SU-DHL-6 (cell line): ENCODE measurements at regions not wholly inside any gene's neighbourhood (a gene's known extent, or its start where the extent isn't known, plus 50 kb on each side); places are given as distances from the start of the nearest gene placed in this dataset.

ENCODE experiments used
- H2AFZ ChIP-seq: fragments of 200-600 bp; sonication (generic); 2 replicates; pipeline ENCODE4 v1.6.1; 2014; ENCODE audit warnings: low read depth, mild to moderate bottlenecking, moderate library complexity, mixed read lengths, antibody characterized with exemption, low read length; ENCODE audit not compliant: severe bottlenecking
- H3F3A ChIP-seq: fragments of 200-600 bp; shearing (Covaris generic); 2 replicates; pipeline ENCODE4 v1.6.0; 2016; ENCODE audit warnings: antibody characterized with exemption, mild to moderate bottlenecking; ENCODE audit not compliant: insufficient read depth
- H3K27ac ChIP-seq: fragments of 200-600 bp; sonication (generic); 2 replicates; pipeline ENCODE4 v1.5.1; 2016; ENCODE audit warnings: low read depth, mild to moderate bottlenecking, low read length, moderate library complexity, mixed read lengths
- H3K27me3 ChIP-seq: fragments of 200-600 bp; sonication (generic), shearing (Covaris generic); 2 replicates; pipeline ENCODE4 v1.6.0; 2014; ENCODE audit warnings: mild to moderate bottlenecking, low read length
- H3K36me3 ChIP-seq: fragments of 200-600 bp; sonication (generic); 2 replicates; pipeline ENCODE4 v1.6.1; 2014; ENCODE audit warnings: mild to moderate bottlenecking, low read length, mixed read lengths
- H3K4me2 ChIP-seq: fragments of 300-600, 200-600 bp; shearing (Covaris generic), sonication (generic); 2 replicates; pipeline ENCODE4 v1.6.0; 2014; ENCODE audit warnings: low read length, low read depth, mild to moderate bottlenecking; ENCODE audit not compliant: poor library complexity, severe bottlenecking
- H3K4me3 ChIP-seq: fragments of 200-600 bp; sonication (generic); 2 replicates; pipeline ENCODE4 v1.5.1; 2014; ENCODE audit warnings: antibody characterized with exemption, low read length, mild to moderate bottlenecking, mixed read lengths; ENCODE audit not compliant: insufficient read depth, poor library complexity, severe bottlenecking
- H3K79me2 ChIP-seq: fragments of 200-600 bp; sonication (generic); 2 replicates; pipeline ENCODE4 v1.6.1; 2014; ENCODE audit warnings: mild to moderate bottlenecking, low read length, moderate library complexity; ENCODE audit not compliant: insufficient read depth
- H3K9ac ChIP-seq: fragments of 200-600 bp; sonication (generic); 2 replicates; pipeline ENCODE4 v1.7.0; 2014; ENCODE audit warnings: mild to moderate bottlenecking, low read length
- H3K9me2 ChIP-seq: fragments of 200-600 bp; sonication (generic); replicated peaks from 2 replicates; pipeline ENCODE4 v1.6.1; 2014; ENCODE audit warnings: low read length; ENCODE audit not compliant: insufficient read depth
- H3K9me3 ChIP-seq: fragments of 200-600 bp; sonication (generic); 2 replicates; pipeline ENCODE4 v1.6.1; 2014; ENCODE audit warnings: low read length, mixed read lengths; ENCODE audit not compliant: insufficient read depth
- H4K20me1 ChIP-seq: fragments of 200-600 bp; sonication (generic); 2 replicates; pipeline ENCODE4 v1.6.1; 2014; ENCODE audit warnings: low read depth, mild to moderate bottlenecking, antibody characterized with exemption, low read length, moderate library complexity, mixed read lengths
- CTCF ChIP-seq: fragments of 200-600 bp; sonication (generic); IDR thresholded peaks from one replicate; pipeline ENCODE4 v1.5.1; 2017; ENCODE audit warnings: antibody characterized with exemption, mild to moderate bottlenecking, low read length, moderate library complexity; ENCODE audit not compliant: insufficient read depth, poor library complexity, severe bottlenecking
- EZH2phosphoT487 ChIP-seq: fragments of 200-600 bp; sonication (generic), shearing (Covaris generic); conservative IDR thresholded peaks from 2 replicates; pipeline ENCODE4 v1.6.1; 2018; ENCODE audit warnings: mild to moderate bottlenecking, antibody characterized with exemption, low read length, moderate library complexity, mixed read lengths

GRCh38 chr13:22086597-22087330 is 415.9 kb downstream of the FGF9 start:
- H4K20me1 ChIP-seq, result no peaks in the 10 kb centered on the region
- H3K4me2 ChIP-seq, result no peak overlapping the region
- no peak overlapping the region for H3K9ac ChIP-seq
- no peaks in the 10 kb centered on the region for H3K9me3 ChIP-seq
- no peaks in the 10 kb centered on the region for H3K36me3 ChIP-seq
- H3K4me3 ChIP-seq, result no peak overlapping the region
- H3K79me2 ChIP-seq, result no peaks in the 10 kb centered on the region
- H3K27me3 ChIP-seq, result no peaks in the 10 kb centered on the region
- H2AFZ ChIP-seq, result no peak overlapping the region
- H3K9me2 ChIP-seq, result no peaks in the 10 kb centered on the region
- no peak overlapping the region for H3K27ac ChIP-seq
- no peak for TF ChIP-seq CTCF
- no peak for TF ChIP-seq EZH2phosphoT487
- H3F3A ChIP-seq, result no peaks in the 10 kb centered on the region

- no peak overlapping the region for H3K4me2 ChIP-seq
- no peaks in the 10 kb centered on the region for H4K20me1 ChIP-seq
- no peaks in the 10 kb centered on the region for H3K27me3 ChIP-seq
- H3K9me3 ChIP-seq, result no peaks in the 10 kb centered on the region
- no peak overlapping the region for H2AFZ ChIP-seq
- no peaks in the 10 kb centered on the region for H3K79me2 ChIP-seq
- no peaks in the 10 kb centered on the region for H3K9me2 ChIP-seq
- no peak for TF ChIP-seq EZH2phosphoT487
- TF ChIP-seq CTCF, result no peak
- no peaks in the 10 kb centered on the region for H3F3A ChIP-seq
- no peaks in the 10 kb centered on the region for H3K36me3 ChIP-seq
- no peak overlapping the region for H3K27ac ChIP-seq
- H3K9ac ChIP-seq, result no peak overlapping the region
- no peak overlapping the region for H3K4me3 ChIP-seq
Measured at GRCh38 chr13:22090106-22090505, 419.2 kb downstream of the FGF9 start.

- Histone ChIP-seq H3K79me2 (no peaks in the 10 kb centered on the region), H4K20me1 (no peaks in the 10 kb centered on the region), H3K27ac (no peak overlapping the region), H3K36me3 (no peaks in the 10 kb centered on the region), H3K9me2 (no peaks in the 10 kb centered on the region), H3K4me3 (no peak overlapping the region), H3K4me2 (no peak overlapping the region), H3K9me3 (no peaks in the 10 kb centered on the region), H3F3A (no peaks in the 10 kb centered on the region), H2AFZ (no peak overlapping the region), H3K9ac (no peak overlapping the region), H3K27me3 (no peaks in the 10 kb centered on the region)
- TF ChIP-seq EZH2phosphoT487, result no peak
- TF ChIP-seq CTCF, result no peak
Measured at GRCh38 chr13:22091222-22091970, 420.5 kb downstream of the FGF9 start.
